Astrocyte (in vitro differentiated cells and primary cell): ENCODE measurements at regions not wholly inside any gene's neighbourhood (a gene's known extent, or its start where the extent isn't known, plus 50 kb on each side); places are given as distances from the start of the nearest gene placed in this dataset.

ENCODE experiments used
- EZH2 ChIP-seq: IDR thresholded peaks from 2 replicates; pipeline ENCODE4 v1.6.1; 2012; ENCODE audit warnings: mild to moderate bottlenecking, low read length, inconsistent platforms; ENCODE audit not compliant: insufficient read depth
- TF ChIP-seq, protein P1 (sequence below): IDR thresholded peaks from 2 replicates; pipeline ENCODE4 v1.5.1; 2011; ENCODE audit warnings: low read depth, mild to moderate bottlenecking, inconsistent platforms, low read length, moderate library complexity; ENCODE audit not compliant: insufficient read depth

DNA sequence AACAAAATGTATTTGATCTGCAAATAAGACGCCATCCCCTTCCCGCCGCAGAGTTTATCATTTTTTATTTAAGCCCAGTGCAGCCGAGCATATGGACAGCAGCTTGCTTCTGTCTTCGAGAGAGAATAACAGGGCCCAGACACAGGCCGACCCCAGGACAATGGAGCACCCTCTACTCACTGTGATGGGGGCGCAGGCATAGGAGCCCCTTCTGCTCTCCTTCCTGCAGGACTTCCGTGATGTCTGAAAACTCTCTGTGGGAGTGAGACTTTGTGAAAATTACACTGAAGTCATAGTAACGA lies 134.8 kb downstream of the OAT start:
- TF ChIP-seq, protein P1, sequence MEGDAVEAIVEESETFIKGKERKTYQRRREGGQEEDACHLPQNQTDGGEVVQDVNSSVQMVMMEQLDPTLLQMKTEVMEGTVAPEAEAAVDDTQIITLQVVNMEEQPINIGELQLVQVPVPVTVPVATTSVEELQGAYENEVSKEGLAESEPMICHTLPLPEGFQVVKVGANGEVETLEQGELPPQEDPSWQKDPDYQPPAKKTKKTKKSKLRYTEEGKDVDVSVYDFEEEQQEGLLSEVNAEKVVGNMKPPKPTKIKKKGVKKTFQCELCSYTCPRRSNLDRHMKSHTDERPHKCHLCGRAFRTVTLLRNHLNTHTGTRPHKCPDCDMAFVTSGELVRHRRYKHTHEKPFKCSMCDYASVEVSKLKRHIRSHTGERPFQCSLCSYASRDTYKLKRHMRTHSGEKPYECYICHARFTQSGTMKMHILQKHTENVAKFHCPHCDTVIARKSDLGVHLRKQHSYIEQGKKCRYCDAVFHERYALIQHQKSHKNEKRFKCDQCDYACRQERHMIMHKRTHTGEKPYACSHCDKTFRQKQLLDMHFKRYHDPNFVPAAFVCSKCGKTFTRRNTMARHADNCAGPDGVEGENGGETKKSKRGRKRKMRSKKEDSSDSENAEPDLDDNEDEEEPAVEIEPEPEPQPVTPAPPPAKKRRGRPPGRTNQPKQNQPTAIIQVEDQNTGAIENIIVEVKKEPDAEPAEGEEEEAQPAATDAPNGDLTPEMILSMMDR, result no peak
- no peak for TF ChIP-seq EZH2
